PFSK-1 (cell line): ENCODE measurements at regions not wholly inside any gene's neighbourhood (a gene's known extent, or its start where the extent isn't known, plus 50 kb on each side); places are given as distances from the start of the nearest gene placed in this dataset.

Experiments
- FOXP2 ChIP-seq: optimal IDR thresholded peaks from 2 replicates; pipeline ENCODE3; 2011; ENCODE audit warnings: borderline replicate concordance, control low read depth, inconsistent platforms; ENCODE audit not compliant: insufficient read depth; ENCODE audit errors: extremely low read length, extremely low read depth
- POLR2AphosphoS5 ChIP-seq: IDR thresholded peaks from 2 replicates; pipeline ENCODE4 v1.6.1; 2012; ENCODE audit warnings: low read depth, mild to moderate bottlenecking, control low read depth, low read length, moderate library complexity
- REST ChIP-seq, 2 experiments: IDR thresholded peaks; 2 replicates each; pipeline versions ENCODE4 v1.6.1 to v1.8.0; 2011 to 2012; ENCODE audit warnings: low read depth in 2 of 2, low read length in 2 of 2, control low read depth in 1 of 2, inconsistent platforms in 1 of 2, mild to moderate bottlenecking in 1 of 2, moderate library complexity in 1 of 2; ENCODE audit not compliant: insufficient read depth in 1 of 2
- SIN3A ChIP-seq: IDR thresholded peaks from 2 replicates; pipeline ENCODE4 v1.6.1; 2012; ENCODE audit warnings: mild to moderate bottlenecking, low read length, moderate library complexity, borderline replicate concordance; ENCODE audit not compliant: insufficient read depth
- TAF1 ChIP-seq: IDR thresholded peaks from 2 replicates; pipeline ENCODE4 v1.6.1; 2012; ENCODE audit warnings: low read length, control low read depth, borderline replicate concordance; ENCODE audit not compliant: insufficient read depth

- TF ChIP-seq FOXP2 (no peak), SIN3A (no peak), POLR2AphosphoS5 (no peak), REST (IDR thresholded peaks at IDR 0.05; ENCODE audit: insufficient read depth in 1 of 2, low read depth in 2 of 2, low read length in 2 of 2) (no peak), TAF1 (no peak)
Measured at GRCh38 chr18:55088561-55088960, 129.3 kb upstream of the CCDC68 start.

- TF ChIP-seq REST (IDR thresholded peaks at IDR 0.05; ENCODE audit: insufficient read depth in 1 of 2, low read depth in 2 of 2, low read length in 2 of 2) (no peak), FOXP2 (no peak), SIN3A (no peak), TAF1 (no peak), POLR2AphosphoS5 (no peak)
Measured at GRCh38 chr18:55088000-55088401, 128.7 kb upstream of the CCDC68 start.

- no peak for TF ChIP-seq TAF1
- no peak for TF ChIP-seq POLR2AphosphoS5
- no peak for TF ChIP-seq REST (IDR thresholded peaks at IDR 0.05; ENCODE audit: insufficient read depth in 1 of 2, low read depth in 2 of 2, low read length in 2 of 2)
- TF ChIP-seq SIN3A, result no peak
- no peak for TF ChIP-seq FOXP2
Measured at GRCh38 chr18:55086906-55087305, 127.6 kb upstream of the CCDC68 start.

- TF ChIP-seq REST (IDR thresholded peaks at IDR 0.05; ENCODE audit: insufficient read depth in 1 of 2, low read depth in 2 of 2, low read length in 2 of 2), result no peak
- no peak for TF ChIP-seq POLR2AphosphoS5
- TF ChIP-seq SIN3A, result no peak
- TF ChIP-seq TAF1, result no peak
- no peak for TF ChIP-seq FOXP2
Measured at GRCh38 chr18:55085557-55086285, 126.5 kb upstream of the CCDC68 start.

- no peak for TF ChIP-seq POLR2AphosphoS5
Measured at GRCh38 chr18:55084550-55084949, 125.3 kb upstream of the CCDC68 start.
